ENCODE measurements at regions not wholly inside any gene's neighbourhood (a gene's known extent, or its start where the extent isn't known, plus 50 kb on each side); places are given as distances from the start of the nearest gene placed in this dataset.

DNA sequence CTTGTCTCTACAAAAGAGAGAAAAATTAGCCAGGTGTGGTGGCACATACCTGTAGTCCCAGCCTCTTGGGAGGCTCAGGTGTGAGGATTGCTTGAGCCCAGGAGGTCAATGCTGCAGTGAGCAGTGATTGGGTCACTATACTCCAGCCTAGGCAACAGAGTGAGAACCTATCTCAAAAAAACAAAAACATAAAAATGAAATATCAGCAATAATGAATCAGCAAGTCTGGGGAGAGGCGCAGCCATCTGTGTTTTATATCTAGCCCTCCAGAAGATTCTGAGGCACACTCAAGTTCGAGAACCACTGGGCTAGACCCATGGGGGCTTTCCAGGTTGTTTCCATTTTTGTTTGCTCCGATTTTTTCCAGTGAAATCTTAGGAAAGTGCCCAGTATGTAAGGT lies 88.1 kb upstream of the BCL6 start:
- Histone ChIP-seq H3K9me3 (no peaks in the 10 kb centered on the region), H3K4me3 (no peak overlapping the region), H3K36me3 (ENCODE audit: low read depth) (no peaks in the 10 kb centered on the region), H3K4me1 (ENCODE audit: low read depth) (no peaks in the 10 kb centered on the region)
- ATAC-seq = no peak
- no peak for DNase-seq
- TF ChIP-seq, protein P1, sequence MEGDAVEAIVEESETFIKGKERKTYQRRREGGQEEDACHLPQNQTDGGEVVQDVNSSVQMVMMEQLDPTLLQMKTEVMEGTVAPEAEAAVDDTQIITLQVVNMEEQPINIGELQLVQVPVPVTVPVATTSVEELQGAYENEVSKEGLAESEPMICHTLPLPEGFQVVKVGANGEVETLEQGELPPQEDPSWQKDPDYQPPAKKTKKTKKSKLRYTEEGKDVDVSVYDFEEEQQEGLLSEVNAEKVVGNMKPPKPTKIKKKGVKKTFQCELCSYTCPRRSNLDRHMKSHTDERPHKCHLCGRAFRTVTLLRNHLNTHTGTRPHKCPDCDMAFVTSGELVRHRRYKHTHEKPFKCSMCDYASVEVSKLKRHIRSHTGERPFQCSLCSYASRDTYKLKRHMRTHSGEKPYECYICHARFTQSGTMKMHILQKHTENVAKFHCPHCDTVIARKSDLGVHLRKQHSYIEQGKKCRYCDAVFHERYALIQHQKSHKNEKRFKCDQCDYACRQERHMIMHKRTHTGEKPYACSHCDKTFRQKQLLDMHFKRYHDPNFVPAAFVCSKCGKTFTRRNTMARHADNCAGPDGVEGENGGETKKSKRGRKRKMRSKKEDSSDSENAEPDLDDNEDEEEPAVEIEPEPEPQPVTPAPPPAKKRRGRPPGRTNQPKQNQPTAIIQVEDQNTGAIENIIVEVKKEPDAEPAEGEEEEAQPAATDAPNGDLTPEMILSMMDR (IDR thresholded peaks at IDR 0.05) = no peak
- intact Hi-C loops (cut with DNase I, micrococcal nuclease) = no loop called here

DNA sequence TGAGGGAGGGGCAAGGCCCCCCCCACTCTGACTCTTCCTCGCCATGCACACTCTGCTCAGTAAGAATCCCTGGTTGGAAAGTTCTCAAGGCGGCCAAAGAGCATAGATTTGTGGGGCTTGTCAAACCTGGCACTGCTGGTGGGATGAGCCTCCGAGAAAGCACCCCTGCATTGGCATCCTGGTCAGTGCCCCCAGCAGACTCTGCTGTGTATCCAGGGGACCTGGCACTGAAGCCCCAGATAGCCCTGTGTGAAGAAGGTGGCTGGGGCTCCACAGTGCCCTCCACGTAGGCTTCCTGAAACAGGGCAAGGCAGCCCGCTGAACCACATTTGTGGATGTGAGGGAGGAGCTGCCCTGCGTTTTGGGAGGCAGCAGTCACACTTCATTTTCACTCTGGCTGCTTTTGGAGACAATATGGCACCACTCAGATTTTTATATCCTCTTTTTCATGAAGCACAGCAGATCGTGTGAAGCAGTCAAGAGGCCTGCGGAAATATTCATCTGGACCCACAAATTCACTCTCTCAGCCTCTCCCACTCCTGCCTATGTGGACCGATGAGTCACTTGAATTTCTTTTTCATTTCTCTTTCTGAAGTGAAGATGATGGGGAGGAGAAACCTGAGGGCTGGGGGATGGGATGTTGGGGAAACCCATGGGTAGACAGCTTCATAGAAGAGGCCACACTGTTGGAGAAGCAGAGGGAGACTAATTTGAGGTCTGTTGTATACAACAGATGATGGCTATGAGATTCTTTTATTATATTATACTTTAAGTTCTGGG lies 88.7 kb upstream of the BCL6 start:
- intact Hi-C loops (cut with DNase I, micrococcal nuclease) = no loop called here
- TF ChIP-seq, protein P1 (IDR thresholded peaks at IDR 0.05) = no peak
- DNase-seq (no peak), ATAC-seq (no peak)
- Histone ChIP-seq H3K4me3 (no peak overlapping the region), H3K9me3 (no peaks in the 10 kb centered on the region), H3K36me3 (ENCODE audit: low read depth) (no peaks in the 10 kb centered on the region), H3K4me1 (ENCODE audit: low read depth) (no peaks in the 10 kb centered on the region)

- intact Hi-C loops (cut with DNase I, micrococcal nuclease) = no loop called here
- DNase-seq (no peak), ATAC-seq (no peak)
- Histone ChIP-seq H3K4me1 (ENCODE audit: low read depth) (no peaks in the 10 kb centered on the region), H3K4me3 (no peak overlapping the region), H3K36me3 (ENCODE audit: low read depth) (no peaks in the 10 kb centered on the region), H3K9me3 (no peaks in the 10 kb centered on the region)
- TF ChIP-seq, protein P1 (IDR thresholded peaks at IDR 0.05) = no peak
These were observed 91.8 kb upstream of the BCL6 start for GRCh38 chr3:187836823-187837770.

- no peaks in the 10 kb centered on the region for H3K36me3 ChIP-seq (ENCODE audit: low read depth)
- no peak overlapping the region for H3K4me3 ChIP-seq
- TF ChIP-seq, protein P1 (IDR thresholded peaks at IDR 0.05) = no peak
- intact Hi-C loops (cut with DNase I, micrococcal nuclease) = no loop called here
- DNase-seq (no peak), ATAC-seq (no peak)
- H3K4me1 ChIP-seq (ENCODE audit: low read depth) = no peaks in the 10 kb centered on the region
- no peaks in the 10 kb centered on the region for H3K9me3 ChIP-seq
These were observed 92.8 kb upstream of the BCL6 start for GRCh38 chr3:187838016-187838540.

DNA sequence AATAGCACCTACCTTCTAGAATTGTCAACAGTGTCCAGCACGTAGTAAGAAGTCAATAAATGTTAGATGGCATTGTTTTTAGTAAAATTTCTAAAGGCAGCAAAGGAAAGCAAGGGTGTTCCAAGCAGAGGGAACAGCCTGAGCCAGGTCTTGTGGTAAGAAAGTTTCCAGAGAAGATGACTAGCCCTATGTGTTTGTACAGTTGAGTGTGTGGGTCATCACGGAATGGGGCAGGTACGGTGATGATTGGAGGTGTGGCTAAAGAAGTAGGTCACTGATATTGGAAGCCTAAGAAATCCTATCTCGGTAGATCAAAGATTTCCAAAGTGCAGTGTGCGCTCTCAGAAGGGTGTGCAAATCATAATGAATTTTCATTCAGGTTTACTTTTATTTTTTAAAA lies 94.2 kb upstream of the BCL6 start:
- no peaks in the 10 kb centered on the region for H3K36me3 ChIP-seq (ENCODE audit: low read depth)
- TF ChIP-seq, protein P1 (IDR thresholded peaks at IDR 0.05) = no peak
- intact Hi-C loops (cut with DNase I, micrococcal nuclease) = no loop called here
- DNase-seq = no peak
- no peak overlapping the region for H3K4me3 ChIP-seq
- no peaks in the 10 kb centered on the region for H3K9me3 ChIP-seq
- no peak for ATAC-seq
- no peaks in the 10 kb centered on the region for H3K4me1 ChIP-seq (ENCODE audit: low read depth)
